Spleen (tissue), 11 donors: ENCODE measurements at regions not wholly inside any gene's neighbourhood (a gene's known extent, or its start where the extent isn't known, plus 50 kb on each side); places are given as distances from the start of the nearest gene placed in this dataset.

Experiments
- DNase-seq: peaks from one replicate; pipeline ENCODE4 v3.0.0-alpha.2; 2020
- H3K27ac ChIP-seq, 8 donors: fragments of 200-600 bp; sonication (generic) in 7 of 8; 1 replicate in 4 of 8; 2 replicates in 4 of 8; pipeline versions ENCODE4 v1.5.0 to v1.8.0; 2016 to 2021; ENCODE audit warnings: inconsistent platforms in 4 of 8, mild to moderate bottlenecking in 4 of 8, moderate library complexity in 1 of 8
- H3K27me3 ChIP-seq, 7 donors: fragments of 200-600 bp; sonication (generic) in 6 of 7; replicated peaks in 1 of 7; 1 replicate in 4 of 7; 2 replicates in 3 of 7; pipeline versions ENCODE4 v1.5.0 to v1.8.0; 2016 to 2021; ENCODE audit warnings: inconsistent platforms in 3 of 7, mild to moderate bottlenecking in 1 of 7
- H3K36me3 ChIP-seq, 6 donors: fragments of 200-600 bp; sonication (generic) in 5 of 6; 1 replicate in 4 of 6; 2 replicates in 2 of 6; pipeline versions ENCODE4 v1.5.0 to v1.8.0; 2016 to 2021; ENCODE audit warnings: inconsistent platforms in 2 of 6
- H3K4me1 ChIP-seq, 6 donors: fragments of 200-600 bp; sonication (generic) in 5 of 6; 1 replicate in 3 of 6; 2 replicates in 3 of 6; pipeline versions ENCODE4 v1.5.0 to v1.8.0; 2016 to 2021; ENCODE audit warnings: inconsistent platforms in 3 of 6
- H3K4me3 ChIP-seq, 8 donors: fragments of 200-600 bp; sonication (generic) in 7 of 8; 1 replicate in 4 of 8; 2 replicates in 4 of 8; pipeline versions ENCODE4 v1.5.0 to v1.8.0; 2016 to 2021; ENCODE audit warnings: inconsistent platforms in 4 of 8, mild to moderate bottlenecking in 4 of 8, moderate library complexity in 2 of 8
- H3K9me3 ChIP-seq, 8 donors: fragments of 200-600 bp; sonication (generic) in 7 of 8; 1 replicate in 4 of 8; 2 replicates in 4 of 8; pipeline versions ENCODE4 v1.5.0 to v1.8.0; 2016 to 2021; ENCODE audit warnings: inconsistent platforms in 4 of 8
- CTCF ChIP-seq, 11 experiments: fragments of 200-600 bp in 7 of 11; fragments of 450-650 bp in 4 of 11; sonication (generic) in 4 of 11; IDR thresholded peaks in 8 of 11; conservative IDR thresholded peaks in 3 of 11; 1 replicate in 7 of 11; 2 replicates in 4 of 11; pipeline versions ENCODE4 v1.4.0 to v1.8.0; 2016 to 2021; ENCODE audit warnings: antibody characterized with exemption in 11 of 11, inconsistent platforms in 4 of 11, mild to moderate bottlenecking in 1 of 11
- POLR2A ChIP-seq, 3 donors: fragments of 450-650 bp; IDR thresholded peaks; one replicate each; pipeline ENCODE4 v1.5.1; 2017; ENCODE audit warnings: antibody characterized with exemption in 3 of 3, mild to moderate bottlenecking in 1 of 3
- POLR2AphosphoS5 ChIP-seq, 3 donors: sonication (generic); formaldehyde crosslinking; IDR thresholded peaks; one replicate each; pipeline ENCODE4 v1.5.1; 2017; ENCODE audit warnings: antibody characterized with exemption in 3 of 3
- WGBS, 5 donors: extraction: QIAGEN DNeasy Blood & Tissue Kit in 3 of 5; methylation state at CpG; one replicate each; pipeline versions ENCODE4 v1.1.5 to v1.1.7; 2013 to 2018; 5-methylcytosine and 5-hydroxymethylcytosine counted together
- intact Hi-C: fragments of 100-400 bp; cut with DNase I; formaldehyde crosslinking; loops from one replicate; pipeline ENCODE4 v1.15.0; 2023; ENCODE audit warnings: low total_unique reads
- donor health status: healthy with polysubstance abuse.
- donor health status: DM: no; HTN: no; CAD: no; lungs with moderate emphysema.
- donor health status: DM: no; HTN: no; CAD: no.
- donor health status: Bipolar disorder and iron deficiency.
- donor health status: healthy.
- donor health status: DM: no; HTN: no; CAD: no.
- donor health status: DM: yes; HTN: yes; CAD: no.

- WGBS, 5 donors, result 92 to 96% (median 95%) methylated on average over 3 of the region's 3 CpGs
Observed at GRCh38 chr20:6831461-6831860, 64.0 kb downstream of the BMP2 start.

DNA sequence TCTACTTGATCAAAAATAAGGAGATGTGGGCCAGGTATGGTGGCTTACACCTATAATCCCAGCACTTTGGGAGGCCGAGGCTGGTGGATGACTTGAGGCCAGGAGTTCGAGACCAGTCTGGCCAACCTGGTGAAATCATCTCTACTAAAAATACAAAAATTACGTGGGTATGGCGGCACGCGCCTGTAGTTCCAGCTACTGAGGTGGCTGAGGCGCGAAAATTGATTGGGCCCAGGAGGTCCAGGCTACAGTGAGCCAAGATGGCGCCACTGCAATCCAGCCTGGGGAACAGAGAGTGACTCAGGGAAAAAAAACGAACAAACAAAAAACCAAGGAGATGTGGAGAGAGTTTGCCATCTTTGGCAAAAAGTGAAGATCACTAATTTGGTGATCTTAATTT, 65.3 kb downstream of the BMP2 start:
- 92 to 97% (median 93%) methylated on average over 10 of the region's 10 CpGs for WGBS, 5 donors
- no peak overlapping the region for H3K27ac ChIP-seq
- H3K4me1 ChIP-seq, result peaks cover 0 to 8% (median 0%) of the 10 kb centered on the region in 6 donors
- no peak for DNase-seq
- H3K9me3 ChIP-seq, result no peaks in the 10 kb centered on the region
- no peaks in the 10 kb centered on the region for H3K36me3 ChIP-seq
- H3K27me3 ChIP-seq, result no peaks in the 10 kb centered on the region
- intact Hi-C loops, result loop anchor here (10.0 kb wide), 1 partner anchor 452 kb away; no protein-coding TSS in a partner anchor
- no peak overlapping the region for H3K4me3 ChIP-seq
- no peak for TF ChIP-seq POLR2A (IDR thresholded peaks at IDR 0.05)
- TF ChIP-seq CTCF (IDR thresholded peaks at IDR 0.05 in 8 of 11, conservative IDR thresholded peaks at IDR 0.05 in 3 of 11), result no peak
- TF ChIP-seq POLR2AphosphoS5 (IDR thresholded peaks at IDR 0.05), result no peak

More at GRCh38 chr20:6831461-6831860, 64.0 kb downstream of the BMP2 start:
- Histone ChIP-seq H3K9me3 (no peaks in the 10 kb centered on the region), H3K4me1 (peaks cover 0 to 8% (median 0%) of the 10 kb centered on the region in 6 donors), H3K27me3 (no peaks in the 10 kb centered on the region), H3K36me3 (no peaks in the 10 kb centered on the region), H3K27ac (no peak overlapping the region), H3K4me3 (no peak overlapping the region)
- no peak for TF ChIP-seq CTCF (IDR thresholded peaks at IDR 0.05 in 8 of 11, conservative IDR thresholded peaks at IDR 0.05 in 3 of 11)
- no peak for TF ChIP-seq POLR2A (IDR thresholded peaks at IDR 0.05)
- TF ChIP-seq POLR2AphosphoS5 (IDR thresholded peaks at IDR 0.05), result no peak
- DNase-seq, result no peak
- intact Hi-C loops, result loop anchor here (10.0 kb wide), 1 partner anchor 453 kb away; no protein-coding TSS in a partner anchor

DNA sequence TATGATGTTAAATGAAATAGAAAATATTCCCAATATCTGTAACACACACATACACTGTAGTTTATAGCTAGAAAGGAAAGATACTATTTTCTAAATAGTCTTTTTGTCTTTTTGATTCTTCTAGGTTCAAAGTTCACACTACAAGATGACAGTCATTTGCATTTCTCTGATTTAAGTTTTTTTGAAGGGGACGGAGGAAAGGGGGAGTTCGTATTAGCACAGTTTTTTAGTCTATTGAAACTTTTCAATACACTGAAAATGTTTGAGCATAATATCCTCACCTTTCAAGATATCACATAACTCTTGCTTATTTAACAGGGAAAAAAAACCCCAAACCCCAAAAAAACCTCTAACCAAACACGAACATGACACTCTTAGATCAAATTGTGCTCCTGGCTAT, 68.1 kb downstream of the BMP2 start:
- no peaks in the 10 kb centered on the region for H3K4me1 ChIP-seq
- TF ChIP-seq POLR2A (IDR thresholded peaks at IDR 0.05) (no peak), POLR2AphosphoS5 (IDR thresholded peaks at IDR 0.05) (no peak), CTCF (IDR thresholded peaks at IDR 0.05 in 8 of 11, conservative IDR thresholded peaks at IDR 0.05 in 3 of 11) (no peak)
- WGBS, 5 donors, result 86 to 94% (median 91%) methylated on average over 3 of the region's 3 CpGs
- no peaks in the 10 kb centered on the region for H3K36me3 ChIP-seq
- H3K27ac ChIP-seq, result no peak overlapping the region
- intact Hi-C loops, result loop anchor here (10.0 kb wide), 1 partner anchor 449 kb away; no protein-coding TSS in a partner anchor
- H3K4me3 ChIP-seq, result no peak overlapping the region
- H3K9me3 ChIP-seq, result no peaks in the 10 kb centered on the region
- H3K27me3 ChIP-seq, result peaks cover 0 to 7% (median 0%) of the 10 kb centered on the region in 7 donors
- DNase-seq, result no peak

DNA sequence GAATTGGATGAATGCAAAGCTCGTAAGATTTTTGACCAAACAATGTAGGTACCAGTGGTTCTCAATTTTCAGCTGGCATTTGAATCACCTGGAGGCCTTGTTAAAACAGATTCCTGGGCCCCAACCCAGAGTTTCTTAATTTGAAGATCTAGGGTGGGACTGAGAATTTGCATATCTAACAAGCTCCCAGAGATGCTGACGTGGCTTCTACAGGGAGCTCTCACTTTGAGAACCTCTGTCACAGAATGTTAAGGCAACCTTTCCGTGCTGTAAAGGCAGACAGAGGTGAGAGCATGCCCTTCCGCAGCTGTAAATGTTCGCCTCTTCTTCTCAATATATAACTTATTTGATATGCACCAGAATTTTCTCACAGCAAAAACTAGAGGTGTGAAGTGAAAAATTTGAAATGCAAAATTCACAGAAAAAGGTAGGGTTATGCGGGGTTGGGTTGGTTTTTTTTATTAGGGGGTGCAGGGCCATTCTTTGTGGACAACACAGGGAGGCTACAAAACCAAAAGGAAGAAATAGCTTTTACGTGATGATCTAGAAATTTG, 69.4 kb downstream of the BMP2 start:
- Histone ChIP-seq H3K4me3 (no peak overlapping the region), H3K36me3 (no peaks in the 10 kb centered on the region), H3K4me1 (no peaks in the 10 kb centered on the region), H3K27me3 (peaks cover 0 to 7% (median 0%) of the 10 kb centered on the region in 7 donors), H3K9me3 (no peaks in the 10 kb centered on the region), H3K27ac (no peak overlapping the region)
- DNase-seq, result no peak
- WGBS, 5 donors, result 84 to 94% (median 90%) methylated on average over 7 of the region's 7 CpGs
- no peak for TF ChIP-seq CTCF (IDR thresholded peaks at IDR 0.05 in 8 of 11, conservative IDR thresholded peaks at IDR 0.05 in 3 of 11)
- no peak for TF ChIP-seq POLR2A (IDR thresholded peaks at IDR 0.05)
- intact Hi-C loops, result loop anchor here (10.0 kb wide), 1 partner anchor 448 kb away; no protein-coding TSS in a partner anchor
